GM19397 (cell line): ENCODE measurements at regions not wholly inside any gene's neighbourhood (a gene's known extent, or its start where the extent isn't known, plus 50 kb on each side); places are given as distances from the start of the nearest gene placed in this dataset.

Experiments
- ATAC-seq: cut with Tn5 transposase; IDR thresholded peaks from one replicate; pipeline ENCODE4 v1.9.1; 2021; ENCODE audit warnings: mild to moderate bottlenecking, moderate library complexity; ENCODE audit not compliant: unreplicated experiment

DNA sequence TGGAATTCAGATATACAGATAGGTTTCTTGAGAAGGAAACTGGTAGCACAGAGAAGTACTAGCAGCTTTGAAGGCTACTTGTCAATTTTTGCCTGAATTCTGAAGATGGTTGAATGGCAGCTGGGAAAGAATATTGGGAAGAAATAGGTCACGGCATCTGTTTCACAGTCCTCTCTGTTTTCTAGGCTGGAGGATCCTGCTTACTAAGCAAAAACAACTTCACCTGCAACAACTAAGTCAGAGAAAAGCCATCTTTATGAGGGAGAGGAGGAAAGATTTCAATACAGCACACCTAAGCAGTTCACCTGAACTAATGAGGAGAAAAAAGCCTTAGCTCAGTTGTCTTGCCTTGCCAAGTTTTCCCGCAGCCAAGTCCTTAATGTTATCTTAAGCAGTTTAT is 975.5 kb upstream of the EPHA7 start:
- ATAC-seq, result no peak

DNA sequence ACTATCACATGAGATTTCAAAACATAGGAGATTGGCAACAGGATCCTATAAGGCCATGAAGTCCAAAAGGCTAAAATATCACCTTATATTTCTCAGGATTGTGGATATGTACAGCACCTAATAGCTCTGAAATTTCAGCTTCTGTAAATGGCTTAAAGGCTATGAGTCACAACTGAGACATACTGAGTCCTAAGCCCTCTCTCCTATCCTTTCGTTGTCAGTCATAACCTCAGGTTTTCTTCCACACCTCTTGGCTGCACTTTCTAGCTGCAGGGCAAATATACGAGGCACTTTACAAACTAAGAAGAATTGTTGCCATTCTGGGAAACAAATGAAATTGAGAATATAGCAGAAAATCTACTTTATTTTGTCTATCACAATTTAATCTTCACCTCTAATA is 969.9 kb upstream of the EPHA7 start:
- ATAC-seq, result no peak

GRCh38 chr6:94377835-94378234 is 958.5 kb upstream of the EPHA7 start:
- no peak for ATAC-seq

DNA sequence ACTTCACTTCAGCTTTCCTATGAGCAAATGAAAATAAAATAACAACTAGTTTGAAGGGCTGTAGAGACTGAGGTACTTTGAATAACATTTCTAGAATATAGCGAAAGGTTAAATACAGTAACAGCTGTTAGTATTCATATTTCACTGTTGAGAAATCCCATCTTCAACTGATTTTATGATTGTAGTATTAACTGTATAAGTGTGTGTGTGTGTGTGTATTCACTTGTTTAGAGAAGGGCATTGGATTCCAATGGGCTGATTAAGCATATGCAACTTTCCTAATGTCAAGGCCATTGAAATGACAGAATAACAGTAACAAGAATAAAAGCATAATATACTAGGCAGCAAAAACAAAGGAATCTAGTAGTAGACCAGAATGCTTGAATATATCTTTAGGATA is 957.5 kb upstream of the EPHA7 start:
- no peak for ATAC-seq

GRCh38 chr6:94372229-94372628 is 952.9 kb upstream of the EPHA7 start:
- ATAC-seq, result no peak

DNA sequence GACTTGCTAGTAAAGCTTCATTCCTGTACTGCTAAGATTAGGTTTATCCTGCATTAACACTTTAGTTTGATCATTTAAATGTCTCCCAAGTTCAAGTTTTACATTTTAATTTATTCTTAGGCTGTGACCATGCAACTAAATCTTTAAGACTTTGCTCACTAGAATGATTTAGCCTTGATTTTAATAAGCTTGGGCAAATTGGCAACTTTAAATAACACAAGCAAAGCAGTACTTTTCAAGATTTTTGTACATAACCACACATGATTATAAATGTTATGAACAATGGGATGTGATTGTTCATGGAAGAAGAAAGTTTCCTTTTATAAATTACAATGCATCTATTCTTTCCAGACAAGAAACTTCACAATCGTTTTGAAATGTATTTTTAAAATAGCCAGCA is 948.0 kb upstream of the EPHA7 start:
- ATAC-seq, result no peak

- ATAC-seq, result no peak
Observed at GRCh38 chr6:94362061-94362864, 942.9 kb upstream of the EPHA7 start.

GRCh38 chr6:94361304-94362060 is 942.1 kb upstream of the EPHA7 start:
- ATAC-seq, result no peak

GRCh38 chr6:94357381-94357980 is 938.1 kb upstream of the EPHA7 start:
- no peak for ATAC-seq

DNA sequence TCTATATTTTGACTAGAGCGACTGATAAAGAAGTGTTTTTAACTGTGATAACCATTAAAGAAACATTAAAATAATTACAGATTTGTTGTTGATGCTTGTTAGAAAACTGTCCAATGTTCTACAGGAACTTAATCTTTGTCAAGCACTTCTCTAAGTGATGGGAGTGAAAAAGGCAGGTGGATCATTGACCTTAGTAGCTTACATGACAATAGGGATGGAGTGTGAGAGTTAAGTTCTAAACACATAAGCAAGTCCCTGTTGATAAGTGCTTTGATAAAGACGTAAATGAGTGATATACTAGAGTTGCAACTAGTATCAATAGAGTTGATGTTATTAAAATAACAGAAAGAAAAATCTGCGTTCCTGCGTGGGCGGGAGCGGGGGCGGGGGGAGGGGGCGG is 931.5 kb upstream of the EPHA7 start:
- ATAC-seq, result no peak

DNA sequence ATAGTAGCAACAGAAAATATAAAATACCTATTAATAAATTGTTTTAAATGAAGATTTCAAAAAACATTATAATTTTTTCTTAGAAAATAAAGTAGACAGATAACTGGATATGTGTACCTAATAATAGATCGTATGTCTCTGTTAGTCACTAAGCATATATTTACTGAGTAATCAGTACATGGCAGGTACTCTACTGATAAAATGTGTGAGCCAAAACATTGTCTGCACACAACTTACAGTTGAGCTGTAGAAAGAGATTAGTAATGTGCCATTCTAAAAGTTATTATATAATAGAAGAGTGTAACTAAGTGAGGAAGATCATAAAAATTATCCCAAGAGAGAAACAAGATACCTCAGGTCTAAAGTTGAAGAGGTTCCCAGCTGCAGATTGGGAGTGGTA is 929.9 kb upstream of the EPHA7 start:
- no peak for ATAC-seq

DNA sequence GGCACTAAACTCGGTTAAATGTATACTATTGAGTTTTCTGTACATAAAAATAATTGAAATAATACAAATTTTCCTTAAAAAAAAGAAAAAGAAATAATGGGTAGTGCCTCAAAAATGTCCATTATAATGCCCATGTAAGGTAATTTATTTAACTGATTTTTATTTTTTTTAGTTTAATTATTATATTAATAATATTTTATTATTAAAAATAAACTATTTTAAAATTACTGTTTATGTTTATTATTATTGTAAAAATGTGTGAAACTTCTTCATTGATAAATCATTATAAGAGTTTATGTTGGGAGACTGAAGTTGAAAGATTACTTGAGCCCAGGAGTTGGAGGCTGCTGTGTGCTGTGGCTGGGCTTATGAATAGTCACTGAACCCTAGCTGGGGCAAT is 925.5 kb upstream of the EPHA7 start:
- ATAC-seq, result no peak

DNA sequence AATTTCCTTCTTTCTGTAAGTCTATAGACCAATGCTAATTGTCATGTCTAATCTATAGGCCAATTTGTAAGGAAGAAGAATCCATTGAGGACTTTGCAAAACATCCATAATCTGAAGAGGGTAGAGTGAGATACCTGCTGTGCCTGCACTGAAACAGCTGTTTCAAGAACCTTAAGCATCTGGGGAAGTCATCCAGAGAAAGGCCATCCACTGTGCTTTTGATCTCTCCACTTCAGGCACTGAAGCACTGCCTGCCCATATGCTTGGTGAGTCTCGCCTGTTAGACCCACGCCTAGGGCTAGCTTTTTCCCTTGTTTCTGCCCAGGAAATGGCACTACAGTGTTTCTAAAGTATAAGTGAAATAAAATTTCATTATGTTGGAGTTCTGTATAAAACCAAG is 921.8 kb upstream of the EPHA7 start:
- ATAC-seq, result no peak

DNA sequence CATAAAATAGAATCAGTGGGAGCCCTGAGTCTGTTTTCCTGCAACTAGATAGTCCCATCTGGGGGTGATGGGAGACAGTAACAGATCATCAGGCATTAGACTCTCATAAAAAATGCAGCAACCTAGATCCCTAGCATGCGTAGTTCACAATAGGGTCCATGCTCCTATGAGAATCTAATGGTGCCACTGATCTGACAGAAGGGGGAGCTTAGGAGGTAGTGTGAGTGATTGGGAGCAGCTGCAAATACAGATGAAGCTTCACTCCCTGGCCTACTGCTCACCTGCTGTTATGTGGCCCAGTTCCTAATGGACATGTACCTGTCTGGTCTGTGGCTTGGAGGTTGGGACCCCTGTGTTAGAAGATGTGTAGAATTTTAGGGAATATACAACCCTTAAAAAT is 904.5 kb upstream of the EPHA7 start:
- ATAC-seq, result no peak

- ATAC-seq, result no peak
Observed at GRCh38 chr6:94300424-94301144, 881.2 kb upstream of the EPHA7 start.

- no peak for ATAC-seq
Observed at GRCh38 chr6:94289131-94289530, 869.8 kb upstream of the EPHA7 start.

DNA sequence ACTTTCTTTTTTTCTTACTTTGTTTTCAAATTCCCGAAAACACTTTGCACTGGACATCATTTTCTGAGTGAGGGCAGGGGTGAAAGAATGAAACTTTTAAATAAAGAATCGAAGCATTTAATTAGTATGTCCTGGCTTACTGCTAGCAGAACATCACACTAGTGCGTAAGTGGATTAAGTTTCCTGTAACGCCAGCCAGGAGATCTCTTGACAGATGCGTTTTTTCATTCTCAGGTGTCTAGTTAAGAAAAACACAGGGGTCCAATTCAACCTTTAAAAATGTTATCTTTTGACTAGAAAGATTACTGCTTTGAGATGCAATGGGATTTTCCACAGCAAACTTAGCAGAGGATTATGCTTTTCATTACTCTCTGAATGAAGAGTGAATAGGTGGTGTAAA is 858.8 kb upstream of the EPHA7 start:
- no peak for ATAC-seq

DNA sequence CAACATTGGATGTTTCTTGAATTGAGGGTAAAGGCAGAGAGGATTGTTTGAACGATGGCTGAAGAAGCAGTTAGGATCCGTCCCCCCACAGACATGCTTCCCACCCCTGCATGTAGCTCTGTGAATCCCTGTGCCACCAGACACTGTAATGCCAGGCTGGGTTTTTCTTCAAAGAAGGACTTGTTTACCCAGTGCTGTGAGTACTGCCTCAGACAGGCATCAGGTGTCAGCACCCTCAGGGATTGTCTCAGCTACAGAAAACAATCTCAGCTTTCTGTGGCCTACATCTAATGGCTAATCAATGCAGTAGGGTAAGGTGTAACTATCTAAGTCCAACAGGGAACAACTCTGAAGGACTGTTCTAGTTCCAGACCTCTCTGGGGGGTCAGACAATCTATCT is 853.0 kb upstream of the EPHA7 start:
- ATAC-seq, result no peak

- ATAC-seq, result no peak
Observed at GRCh38 chr6:94270091-94270948, 851.0 kb upstream of the EPHA7 start.

GRCh38 chr6:94269256-94269655 is 849.9 kb upstream of the EPHA7 start:
- ATAC-seq, result no peak
